AG09309 (cell line): ENCODE measurements at regions not wholly inside any gene's neighbourhood (a gene's known extent, or its start where the extent isn't known, plus 50 kb on each side); places are given as distances from the start of the nearest gene placed in this dataset.

Experiments
- DNase-seq: peaks from one replicate; pipeline ENCODE4 v3.0.0-alpha.2; 2010; ENCODE audit warnings: low read depth
- H3K4me3 ChIP-seq: 2 replicates; pipeline ENCODE4 v1.5.1; 2011; ENCODE audit warnings: mild to moderate bottlenecking, low read depth, low read length, moderate library complexity; ENCODE audit not compliant: control insufficient read depth
- TF ChIP-seq, protein P1 (sequence below): IDR thresholded peaks from 2 replicates; pipeline ENCODE4 v1.5.1; 2011; ENCODE audit warnings: mild to moderate bottlenecking, low read depth, low read length, inconsistent platforms; ENCODE audit not compliant: insufficient read depth, control insufficient read depth; ENCODE audit errors: missing control alignments

DNA sequence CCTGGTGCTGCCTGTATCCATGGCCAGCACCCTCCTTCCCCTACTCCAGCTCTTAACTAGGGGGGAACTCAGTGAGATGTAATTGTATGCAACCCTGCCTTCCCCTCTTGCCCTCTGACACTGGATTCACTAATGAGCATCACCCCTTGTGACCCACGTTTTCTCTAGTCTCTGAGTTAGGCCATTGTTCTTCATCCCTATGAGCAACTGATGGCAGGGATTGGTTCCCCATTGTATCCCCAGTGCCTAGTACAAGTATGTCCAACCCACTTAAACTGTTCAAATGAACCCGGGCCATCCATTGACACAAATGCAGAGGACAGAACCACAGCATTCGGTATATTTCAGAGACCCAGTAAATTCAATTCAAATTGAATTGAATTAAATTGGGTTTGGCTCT lies 77.6 kb upstream of the ASTN2 start:
- no peak for DNase-seq
- no peak overlapping the region for H3K4me3 ChIP-seq
- TF ChIP-seq, protein P1, sequence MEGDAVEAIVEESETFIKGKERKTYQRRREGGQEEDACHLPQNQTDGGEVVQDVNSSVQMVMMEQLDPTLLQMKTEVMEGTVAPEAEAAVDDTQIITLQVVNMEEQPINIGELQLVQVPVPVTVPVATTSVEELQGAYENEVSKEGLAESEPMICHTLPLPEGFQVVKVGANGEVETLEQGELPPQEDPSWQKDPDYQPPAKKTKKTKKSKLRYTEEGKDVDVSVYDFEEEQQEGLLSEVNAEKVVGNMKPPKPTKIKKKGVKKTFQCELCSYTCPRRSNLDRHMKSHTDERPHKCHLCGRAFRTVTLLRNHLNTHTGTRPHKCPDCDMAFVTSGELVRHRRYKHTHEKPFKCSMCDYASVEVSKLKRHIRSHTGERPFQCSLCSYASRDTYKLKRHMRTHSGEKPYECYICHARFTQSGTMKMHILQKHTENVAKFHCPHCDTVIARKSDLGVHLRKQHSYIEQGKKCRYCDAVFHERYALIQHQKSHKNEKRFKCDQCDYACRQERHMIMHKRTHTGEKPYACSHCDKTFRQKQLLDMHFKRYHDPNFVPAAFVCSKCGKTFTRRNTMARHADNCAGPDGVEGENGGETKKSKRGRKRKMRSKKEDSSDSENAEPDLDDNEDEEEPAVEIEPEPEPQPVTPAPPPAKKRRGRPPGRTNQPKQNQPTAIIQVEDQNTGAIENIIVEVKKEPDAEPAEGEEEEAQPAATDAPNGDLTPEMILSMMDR, result no peak

DNA sequence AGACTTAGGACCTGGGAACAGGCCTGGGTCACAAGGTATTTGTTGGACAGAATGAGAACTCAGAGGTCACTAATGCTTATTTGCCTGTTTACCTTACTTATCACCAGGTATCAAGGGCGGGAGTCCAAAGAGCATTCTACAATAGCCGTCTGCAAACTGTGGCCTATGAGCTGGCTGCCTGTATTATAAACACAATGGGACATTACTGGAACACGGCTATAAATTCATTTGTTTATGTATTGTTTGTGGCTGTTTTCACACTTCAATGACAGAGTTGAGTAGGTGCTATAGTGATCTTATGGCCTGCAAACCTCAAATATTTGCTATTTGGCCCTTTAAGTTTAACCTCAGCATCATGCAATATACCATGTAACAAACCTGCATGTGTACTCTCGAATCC lies 76.6 kb upstream of the ASTN2 start:
- H3K4me3 ChIP-seq, result no peak overlapping the region
- no peak for DNase-seq
- TF ChIP-seq, protein P1, result no peak

DNA sequence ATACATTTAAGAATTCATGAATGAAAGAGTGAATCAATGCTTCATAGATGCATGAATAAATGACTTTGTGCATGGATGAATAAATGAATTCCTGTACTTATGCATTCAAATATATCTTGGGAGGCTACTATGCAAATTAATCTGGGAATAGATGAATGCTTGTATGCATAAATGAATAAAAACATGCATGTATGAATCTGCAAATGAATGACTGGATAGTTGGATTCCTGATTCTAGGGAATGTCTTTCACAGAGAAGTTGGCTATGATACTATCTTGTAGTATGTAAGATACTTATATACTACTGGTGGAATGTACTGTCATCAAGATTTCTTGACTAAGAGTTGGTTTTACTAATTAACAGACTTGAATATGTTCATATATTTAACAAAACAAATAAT lies 75.3 kb upstream of the ASTN2 start:
- H3K4me3 ChIP-seq, result no peak overlapping the region
- no peak for DNase-seq
- TF ChIP-seq, protein P1, result no peak

DNA sequence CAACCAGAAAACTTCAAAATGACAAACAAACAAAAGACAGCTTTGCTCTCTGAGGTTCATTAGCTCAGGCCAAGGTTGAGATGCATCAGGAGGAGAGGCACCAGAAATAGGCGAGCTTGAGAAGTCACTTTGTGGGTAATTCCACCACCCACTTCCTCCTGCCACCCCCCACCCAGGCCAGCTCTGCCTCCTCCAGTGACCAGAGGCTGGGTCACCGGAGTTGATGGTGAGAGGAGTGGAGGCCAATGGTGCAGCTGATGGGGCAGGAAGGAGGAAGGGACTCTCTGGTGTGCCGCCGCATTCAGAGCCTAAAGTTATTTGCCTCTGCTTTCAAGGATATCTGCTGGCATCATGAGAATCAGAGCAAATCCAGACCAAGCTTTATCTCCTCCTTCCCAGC lies 73.8 kb upstream of the ASTN2 start:
- H3K4me3 ChIP-seq, result no peak overlapping the region
- no peak for DNase-seq
- TF ChIP-seq, protein P1, result no peak

DNA sequence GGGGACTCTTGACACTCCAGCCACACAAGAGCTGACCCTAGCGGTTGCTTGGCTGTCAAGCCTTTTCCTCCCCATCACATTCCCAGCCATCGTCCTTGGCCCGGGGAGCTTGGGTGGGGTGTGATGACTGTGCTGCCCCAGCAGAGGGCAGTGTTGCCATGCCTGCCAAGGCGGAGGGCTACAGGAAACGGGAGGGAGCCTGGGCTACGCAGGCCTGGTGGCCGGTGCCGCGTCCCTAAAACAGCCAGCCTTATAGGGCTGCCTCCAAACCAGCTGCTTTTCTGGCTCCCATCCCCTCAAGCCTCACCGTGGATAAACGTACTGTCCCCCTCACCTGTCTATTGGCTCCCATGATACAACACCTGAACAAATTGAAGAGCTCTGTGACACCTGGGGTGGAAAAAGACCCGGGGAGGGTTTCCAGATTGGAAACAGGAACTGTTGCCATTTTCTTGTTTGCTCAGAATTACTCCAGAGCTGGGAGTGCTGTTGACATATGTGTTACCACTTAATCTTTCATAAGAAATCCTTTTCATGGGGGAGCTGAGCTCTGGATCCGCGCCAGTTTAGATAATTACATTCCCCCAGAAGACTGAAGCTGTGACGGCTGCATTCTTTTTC lies 72.8 kb upstream of the ASTN2 start:
- DNase-seq, result no peak
- H3K4me3 ChIP-seq, result no peak overlapping the region
- TF ChIP-seq, protein P1, result peak; percentile 76

DNA sequence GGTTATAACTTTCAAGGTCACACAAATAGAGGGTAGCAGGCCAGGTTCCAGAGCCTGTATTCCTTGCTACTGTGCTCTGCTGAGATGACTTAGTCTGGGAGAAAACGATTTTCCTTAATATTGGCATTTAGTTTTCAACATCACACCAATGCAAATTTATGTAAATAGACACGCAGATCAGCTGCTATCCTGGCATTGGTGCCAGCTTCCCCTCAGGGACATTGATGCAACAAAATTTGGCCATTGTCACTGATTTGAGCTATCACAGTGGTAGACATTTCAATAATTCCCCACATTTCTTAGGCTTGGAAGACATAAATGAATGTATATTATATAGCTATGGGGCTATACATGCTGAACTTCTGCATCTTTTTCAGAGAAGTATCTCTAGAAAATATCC lies 71.6 kb upstream of the ASTN2 start:
- DNase-seq, result no peak
- TF ChIP-seq, protein P1, result no peak
- no peak overlapping the region for H3K4me3 ChIP-seq

DNA sequence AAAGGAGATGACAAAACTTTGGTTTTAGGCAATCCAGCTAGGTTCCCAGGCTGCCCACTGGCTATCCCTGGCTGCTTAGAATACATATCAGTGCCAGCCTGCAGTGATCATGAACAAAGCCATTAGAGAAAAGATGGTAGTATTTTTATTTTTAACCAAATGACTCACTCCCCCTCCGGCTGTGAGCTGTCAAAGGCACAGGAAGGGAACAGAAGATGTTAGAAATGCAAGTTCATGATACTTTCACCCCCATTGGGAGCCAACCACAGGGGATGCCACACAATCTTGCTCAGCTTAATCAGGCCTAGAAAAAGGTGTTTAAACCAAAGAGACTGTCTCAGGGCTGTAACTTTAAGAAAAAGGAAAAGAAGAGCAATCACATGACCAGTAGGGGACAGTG lies 70.3 kb upstream of the ASTN2 start:
- TF ChIP-seq, protein P1, result no peak
- no peak overlapping the region for H3K4me3 ChIP-seq
- no peak for DNase-seq
